PC-3 (cell line): ENCODE measurements at regions not wholly inside any gene's neighbourhood (a gene's known extent, or its start where the extent isn't known, plus 50 kb on each side); places are given as distances from the start of the nearest gene placed in this dataset.

Experiments
- EZH2 ChIP-seq: fragments of 300-600 bp; sonication (generic); IDR thresholded peaks from one replicate; pipeline ENCODE4 v1.6.1; 2017; ENCODE audit warnings: antibody characterized with exemption, mild to moderate bottlenecking, low read length; ENCODE audit not compliant: unreplicated experiment
- EZH2phosphoT487 ChIP-seq: fragments of 300-600 bp; sonication (generic); IDR thresholded peaks from 2 replicates; pipeline ENCODE4 v1.6.1; 2018; ENCODE audit warnings: mild to moderate bottlenecking, antibody characterized with exemption, low read length, borderline replicate concordance
- TF ChIP-seq, protein P1 (sequence below): fragments of 300-600 bp; sonication (generic); conservative IDR thresholded peaks from 2 replicates; pipeline ENCODE4 v1.5.1; 2017; ENCODE audit warnings: antibody characterized with exemption, low read depth, mild to moderate bottlenecking, low read length

DNA sequence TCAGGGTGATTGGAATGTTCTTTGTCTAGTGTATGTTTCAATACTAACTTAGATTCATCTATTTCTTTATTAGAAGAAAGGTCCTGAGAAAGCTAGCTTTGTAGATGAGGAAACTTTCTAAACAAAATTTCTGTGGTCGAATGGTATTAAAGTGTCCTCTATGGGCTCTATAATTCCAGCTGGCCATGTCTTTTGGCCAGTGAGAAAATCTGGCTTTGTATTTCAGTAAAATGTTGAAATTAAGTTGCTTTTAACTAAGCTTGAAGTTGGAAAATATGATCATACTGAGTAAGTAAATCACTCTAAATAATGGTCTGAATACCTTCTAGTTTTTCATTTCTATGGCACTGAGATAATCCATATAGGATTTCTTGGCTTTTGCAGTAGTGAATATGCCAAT is 148.8 kb downstream of the RDH14 start:
- TF ChIP-seq, protein P1, sequence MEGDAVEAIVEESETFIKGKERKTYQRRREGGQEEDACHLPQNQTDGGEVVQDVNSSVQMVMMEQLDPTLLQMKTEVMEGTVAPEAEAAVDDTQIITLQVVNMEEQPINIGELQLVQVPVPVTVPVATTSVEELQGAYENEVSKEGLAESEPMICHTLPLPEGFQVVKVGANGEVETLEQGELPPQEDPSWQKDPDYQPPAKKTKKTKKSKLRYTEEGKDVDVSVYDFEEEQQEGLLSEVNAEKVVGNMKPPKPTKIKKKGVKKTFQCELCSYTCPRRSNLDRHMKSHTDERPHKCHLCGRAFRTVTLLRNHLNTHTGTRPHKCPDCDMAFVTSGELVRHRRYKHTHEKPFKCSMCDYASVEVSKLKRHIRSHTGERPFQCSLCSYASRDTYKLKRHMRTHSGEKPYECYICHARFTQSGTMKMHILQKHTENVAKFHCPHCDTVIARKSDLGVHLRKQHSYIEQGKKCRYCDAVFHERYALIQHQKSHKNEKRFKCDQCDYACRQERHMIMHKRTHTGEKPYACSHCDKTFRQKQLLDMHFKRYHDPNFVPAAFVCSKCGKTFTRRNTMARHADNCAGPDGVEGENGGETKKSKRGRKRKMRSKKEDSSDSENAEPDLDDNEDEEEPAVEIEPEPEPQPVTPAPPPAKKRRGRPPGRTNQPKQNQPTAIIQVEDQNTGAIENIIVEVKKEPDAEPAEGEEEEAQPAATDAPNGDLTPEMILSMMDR: no peak
- TF ChIP-seq EZH2: no peak
- TF ChIP-seq EZH2phosphoT487: no peak
